Stomach (tissue), 4 donors: ENCODE measurements at regions not wholly inside any gene's neighbourhood (a gene's known extent, or its start where the extent isn't known, plus 50 kb on each side); places are given as distances from the start of the nearest gene placed in this dataset.

Experiments
- CTCF ChIP-seq, 7 experiments: fragments of 450-650 bp in 4 of 7; fragments of 200-600 bp in 3 of 7; sonication (generic) in 3 of 7; IDR thresholded peaks; one replicate each; pipeline ENCODE4 v1.5.1; 2016 to 2019; ENCODE audit warnings: antibody characterized with exemption in 7 of 7, control low read depth in 2 of 7, mild to moderate bottlenecking in 1 of 7
- EP300 ChIP-seq: sonication (generic); formaldehyde crosslinking; IDR thresholded peaks from one replicate; pipeline ENCODE4 v1.6.1; 2017; ENCODE audit warnings: antibody characterized with exemption
- POLR2A ChIP-seq, 4 donors: fragments of 450-650 bp; IDR thresholded peaks; one replicate each; pipeline ENCODE4 v1.6.1; 2016; ENCODE audit warnings: antibody characterized with exemption in 4 of 4, control low read depth in 2 of 4, mild to moderate bottlenecking in 1 of 4, moderate library complexity in 1 of 4
- POLR2AphosphoS5 ChIP-seq, 3 donors: sonication (generic); formaldehyde crosslinking; IDR thresholded peaks; one replicate each; pipeline ENCODE4 v1.6.1; 2016; ENCODE audit warnings: antibody characterized with exemption in 3 of 3

DNA sequence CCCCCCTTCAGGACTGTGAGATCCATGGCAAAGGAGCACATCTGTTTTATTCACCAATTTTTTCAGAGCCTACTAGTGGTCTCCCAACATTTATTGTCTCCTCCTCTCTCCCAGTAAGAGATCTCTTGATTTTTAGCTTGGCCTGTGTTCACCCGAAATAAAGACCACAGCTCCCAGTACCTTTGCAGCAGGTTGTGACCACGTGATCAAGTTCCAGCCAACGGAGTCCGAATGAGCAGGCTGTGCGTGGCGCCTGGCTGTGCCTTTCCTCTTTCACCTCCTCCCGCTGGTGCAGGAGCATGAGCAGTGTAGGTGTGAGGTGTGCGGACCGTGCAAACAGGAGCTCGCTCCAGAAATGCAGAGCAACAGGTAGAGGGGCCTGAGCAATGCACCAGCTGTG lies 143.6 kb upstream of the GLI2 start:
- TF ChIP-seq CTCF (IDR thresholded peaks at IDR 0.05) (no peak), POLR2A (IDR thresholded peaks at IDR 0.05) (no peak), EP300 (no peak), POLR2AphosphoS5 (IDR thresholded peaks at IDR 0.05) (no peak)
